Uterus (tissue), 2 donors: ENCODE measurements at regions not wholly inside any gene's neighbourhood (a gene's known extent, or its start where the extent isn't known, plus 50 kb on each side); places are given as distances from the start of the nearest gene placed in this dataset.

Experiments
- CTCF ChIP-seq, 4 experiments: fragments of 200-600 bp in 2 of 4; fragments of 450-650 bp in 2 of 4; sonication (generic) in 2 of 4; IDR thresholded peaks; one replicate each; pipeline ENCODE4 v1.5.1; 2016 to 2019; ENCODE audit warnings: antibody characterized with exemption in 4 of 4, mild to moderate bottlenecking in 2 of 4, moderate library complexity in 1 of 4
- POLR2A ChIP-seq, 2 donors: fragments of 450-650 bp; IDR thresholded peaks; one replicate each; pipeline ENCODE4 v1.6.1; 2016; ENCODE audit warnings: antibody characterized with exemption in 2 of 2, mild to moderate bottlenecking in 1 of 2, moderate library complexity in 1 of 2

GRCh38 chr4:24249972-24250371 lies 334.4 kb downstream of the DHX15 start:
- TF ChIP-seq CTCF (IDR thresholded peaks at IDR 0.05), result no peak
- TF ChIP-seq POLR2A (IDR thresholded peaks at IDR 0.05), result no peak
